ENCODE measurements at regions not wholly inside any gene's neighbourhood (a gene's known extent, or its start where the extent isn't known, plus 50 kb on each side); places are given as distances from the start of the nearest gene placed in this dataset.
"Not testable (repeated sequence)": the region's sequence is repeated elsewhere in the genome, so short reads cannot be mapped to it uniquely, and the experiment has no call there.

GRCh38 chr21:16418642-16419041 is 688.9 kb downstream of the USP25 start:
- DNase-seq (ENCODE audit: low read depth in 2 of 2): no peak

- DNase-seq (ENCODE audit: low read depth in 2 of 2): no peak
Observed at GRCh38 chr21:16419188-16419921, 689.6 kb downstream of the USP25 start.

GRCh38 chr21:16420031-16420724 is 690.4 kb downstream of the USP25 start:
- no peak for DNase-seq (ENCODE audit: low read depth in 2 of 2)

GRCh38 chr21:16421007-16421406 is 691.2 kb downstream of the USP25 start:
- DNase-seq (ENCODE audit: low read depth in 2 of 2): no peak

- no peak for DNase-seq (ENCODE audit: low read depth in 2 of 2)
Observed at GRCh38 chr21:16421965-16422364, 692.2 kb downstream of the USP25 start.

- no peak for DNase-seq (ENCODE audit: low read depth in 2 of 2)
Observed at GRCh38 chr21:16422702-16423101, 692.9 kb downstream of the USP25 start.

GRCh38 chr21:16423921-16424320 is 694.1 kb downstream of the USP25 start:
- no peak for DNase-seq (ENCODE audit: low read depth in 2 of 2)

- DNase-seq (ENCODE audit: low read depth in 2 of 2): no peak
Observed at GRCh38 chr21:16424331-16424751, 694.6 kb downstream of the USP25 start.

- DNase-seq (ENCODE audit: low read depth in 2 of 2): no peak
Observed at GRCh38 chr21:16425376-16425775, 695.6 kb downstream of the USP25 start.

GRCh38 chr21:16426936-16427335 is 697.2 kb downstream of the USP25 start:
- no peak for DNase-seq (ENCODE audit: low read depth in 2 of 2)

GRCh38 chr21:16427587-16428087 is 697.9 kb downstream of the USP25 start:
- DNase-seq (ENCODE audit: low read depth in 2 of 2): no peak

GRCh38 chr21:16437586-16437985 is 707.8 kb downstream of the USP25 start:
- no peak for DNase-seq (ENCODE audit: low read depth in 2 of 2)

- no peak for DNase-seq (ENCODE audit: low read depth in 2 of 2)
Observed at GRCh38 chr21:16438761-16439160, 709.0 kb downstream of the USP25 start.

- DNase-seq (ENCODE audit: low read depth in 2 of 2): no peak
Observed at GRCh38 chr21:16441789-16442188, 712.0 kb downstream of the USP25 start.

- no peak for DNase-seq (ENCODE audit: low read depth in 2 of 2)
Observed at GRCh38 chr21:16454399-16454798, 724.6 kb downstream of the USP25 start.

GRCh38 chr21:16455526-16455925 is 725.7 kb downstream of the USP25 start:
- DNase-seq (ENCODE audit: low read depth in 2 of 2): no peak

GRCh38 chr21:16455978-16456377 is 726.2 kb downstream of the USP25 start:
- DNase-seq (ENCODE audit: low read depth in 2 of 2): no peak

- no peak for DNase-seq (ENCODE audit: low read depth in 2 of 2)
Observed at GRCh38 chr21:16457498-16457897, 727.7 kb downstream of the USP25 start.

GRCh38 chr21:16460936-16461335 is 731.2 kb downstream of the USP25 start:
- DNase-seq (ENCODE audit: low read depth in 2 of 2): no peak

GRCh38 chr21:16464211-16464889 is 734.6 kb downstream of the USP25 start:
- DNase-seq (ENCODE audit: low read depth in 2 of 2): not testable (repeated sequence)

GRCh38 chr21:16468184-16468583 is 738.4 kb downstream of the USP25 start:
- no peak for DNase-seq (ENCODE audit: low read depth in 2 of 2)

- DNase-seq (ENCODE audit: low read depth in 2 of 2): no peak
Observed at GRCh38 chr21:16473988-16474387, 744.2 kb downstream of the USP25 start.

Measured in stimulated activated CD8-positive, alpha-beta memory T cell treated with anti-CD3 and anti-CD28 coated beads, Interleukin-2, amount 100 ng/mL, for 1 hour (primary cell).